ENCODE measurements at regions not wholly inside any gene's neighbourhood (a gene's known extent, or its start where the extent isn't known, plus 50 kb on each side); places are given as distances from the start of the nearest gene placed in this dataset.

DNA sequence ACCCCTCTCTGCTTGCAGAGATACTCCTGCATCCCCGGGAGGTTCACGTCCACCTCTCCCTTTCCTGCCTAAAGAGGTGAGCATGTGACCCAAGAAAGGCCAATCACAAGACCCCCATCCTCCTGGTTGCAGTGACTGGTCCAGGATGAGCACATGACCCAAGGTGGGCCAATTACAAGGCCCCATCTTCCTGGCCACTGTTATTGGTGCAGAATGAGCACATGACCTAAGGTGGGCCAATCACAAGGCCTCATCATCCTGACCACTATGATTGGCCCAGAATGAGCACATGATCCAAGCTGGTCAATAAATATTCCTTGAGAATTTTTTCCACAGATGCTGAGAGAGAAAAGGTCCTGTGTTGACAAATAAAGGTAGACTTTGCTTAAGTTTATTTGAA is 350.7 kb downstream of the EFNB2 start:
- TF ChIP-seq FOXM1 (IDR thresholded peaks at IDR 0.05; ENCODE audit: borderline replicate concordance, low read depth) (no peak), EGR1 (IDR thresholded peaks at IDR 0.05) (no peak), TAF1 (IDR thresholded peaks at IDR 0.05; ENCODE audit: low read depth) (no peak), TEAD4 (IDR thresholded peaks at IDR 0.05) (no peak)
- TF ChIP-seq, protein P1, sequence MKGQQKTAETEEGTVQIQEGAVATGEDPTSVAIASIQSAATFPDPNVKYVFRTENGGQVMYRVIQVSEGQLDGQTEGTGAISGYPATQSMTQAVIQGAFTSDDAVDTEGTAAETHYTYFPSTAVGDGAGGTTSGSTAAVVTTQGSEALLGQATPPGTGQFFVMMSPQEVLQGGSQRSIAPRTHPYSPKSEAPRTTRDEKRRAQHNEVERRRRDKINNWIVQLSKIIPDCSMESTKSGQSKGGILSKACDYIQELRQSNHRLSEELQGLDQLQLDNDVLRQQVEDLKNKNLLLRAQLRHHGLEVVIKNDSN (IDR thresholded peaks at IDR 0.05), result peak; percentile 38; the same call in 1 of the 2 replicates

DNA sequence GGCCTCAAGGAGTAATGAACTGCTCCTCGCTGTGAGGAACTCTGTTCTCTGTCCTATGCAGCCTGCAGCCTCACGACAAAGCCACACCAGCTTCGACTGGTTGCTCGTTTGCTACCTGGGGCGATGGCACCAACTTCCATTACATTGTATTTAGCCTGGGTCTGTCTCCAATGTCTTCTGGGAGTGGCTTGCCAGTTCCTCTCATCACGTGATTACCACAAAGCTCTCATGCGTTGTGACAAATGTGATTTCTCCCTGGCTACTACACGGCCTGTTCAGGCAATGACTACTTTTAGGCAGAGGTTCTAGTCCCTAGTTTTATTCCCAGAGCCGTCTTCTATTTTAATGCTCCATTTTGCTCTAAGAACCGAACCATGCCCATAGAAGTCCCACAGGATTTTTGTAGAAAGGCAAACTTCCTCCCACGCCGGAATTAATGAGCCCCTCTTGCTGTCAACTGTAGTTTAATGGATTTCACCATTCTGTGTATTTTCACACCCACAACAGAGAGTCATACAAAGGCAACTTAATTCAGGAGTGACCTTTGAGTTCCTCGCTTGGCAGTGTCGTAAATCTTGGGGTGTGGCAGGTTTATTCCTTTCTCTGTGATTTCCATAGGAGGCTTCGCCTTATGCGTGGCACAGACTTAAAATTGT is 351.9 kb downstream of the EFNB2 start:
- TF ChIP-seq, protein P2, sequence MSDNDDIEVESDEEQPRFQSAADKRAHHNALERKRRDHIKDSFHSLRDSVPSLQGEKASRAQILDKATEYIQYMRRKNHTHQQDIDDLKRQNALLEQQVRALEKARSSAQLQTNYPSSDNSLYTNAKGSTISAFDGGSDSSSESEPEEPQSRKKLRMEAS (IDR thresholded peaks at IDR 0.05), result no peak
- TF ChIP-seq, protein P3, sequence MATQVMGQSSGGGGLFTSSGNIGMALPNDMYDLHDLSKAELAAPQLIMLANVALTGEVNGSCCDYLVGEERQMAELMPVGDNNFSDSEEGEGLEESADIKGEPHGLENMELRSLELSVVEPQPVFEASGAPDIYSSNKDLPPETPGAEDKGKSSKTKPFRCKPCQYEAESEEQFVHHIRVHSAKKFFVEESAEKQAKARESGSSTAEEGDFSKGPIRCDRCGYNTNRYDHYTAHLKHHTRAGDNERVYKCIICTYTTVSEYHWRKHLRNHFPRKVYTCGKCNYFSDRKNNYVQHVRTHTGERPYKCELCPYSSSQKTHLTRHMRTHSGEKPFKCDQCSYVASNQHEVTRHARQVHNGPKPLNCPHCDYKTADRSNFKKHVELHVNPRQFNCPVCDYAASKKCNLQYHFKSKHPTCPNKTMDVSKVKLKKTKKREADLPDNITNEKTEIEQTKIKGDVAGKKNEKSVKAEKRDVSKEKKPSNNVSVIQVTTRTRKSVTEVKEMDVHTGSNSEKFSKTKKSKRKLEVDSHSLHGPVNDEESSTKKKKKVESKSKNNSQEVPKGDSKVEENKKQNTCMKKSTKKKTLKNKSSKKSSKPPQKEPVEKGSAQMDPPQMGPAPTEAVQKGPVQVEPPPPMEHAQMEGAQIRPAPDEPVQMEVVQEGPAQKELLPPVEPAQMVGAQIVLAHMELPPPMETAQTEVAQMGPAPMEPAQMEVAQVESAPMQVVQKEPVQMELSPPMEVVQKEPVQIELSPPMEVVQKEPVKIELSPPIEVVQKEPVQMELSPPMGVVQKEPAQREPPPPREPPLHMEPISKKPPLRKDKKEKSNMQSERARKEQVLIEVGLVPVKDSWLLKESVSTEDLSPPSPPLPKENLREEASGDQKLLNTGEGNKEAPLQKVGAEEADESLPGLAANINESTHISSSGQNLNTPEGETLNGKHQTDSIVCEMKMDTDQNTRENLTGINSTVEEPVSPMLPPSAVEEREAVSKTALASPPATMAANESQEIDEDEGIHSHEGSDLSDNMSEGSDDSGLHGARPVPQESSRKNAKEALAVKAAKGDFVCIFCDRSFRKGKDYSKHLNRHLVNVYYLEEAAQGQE (IDR thresholded peaks at IDR 0.05; ENCODE audit: low read depth), result no peak
- TF ChIP-seq TAF1 (IDR thresholded peaks at IDR 0.05; ENCODE audit: low read depth) (no peak), RAD21 (IDR thresholded peaks at IDR 0.05; ENCODE audit: low read depth) (no peak), ZBTB7A (IDR thresholded peaks at IDR 0.05; ENCODE audit: low read depth) (no peak), NFIC (IDR thresholded peaks at IDR 0.05) (no peak), YY1 (IDR thresholded peaks at IDR 0.05; ENCODE audit: low read depth) (no peak), CEBPB (IDR thresholded peaks at IDR 0.05) (no peak), TEAD4 (IDR thresholded peaks at IDR 0.05) (no peak), CREB1 (IDR thresholded peaks at IDR 0.05; ENCODE audit: low read depth) (no peak), FOXM1 (IDR thresholded peaks at IDR 0.05; ENCODE audit: borderline replicate concordance, low read depth) (no peak), EGR1 (IDR thresholded peaks at IDR 0.05) (no peak)
- TF ChIP-seq, protein P1 (IDR thresholded peaks at IDR 0.05), result no peak

DNA sequence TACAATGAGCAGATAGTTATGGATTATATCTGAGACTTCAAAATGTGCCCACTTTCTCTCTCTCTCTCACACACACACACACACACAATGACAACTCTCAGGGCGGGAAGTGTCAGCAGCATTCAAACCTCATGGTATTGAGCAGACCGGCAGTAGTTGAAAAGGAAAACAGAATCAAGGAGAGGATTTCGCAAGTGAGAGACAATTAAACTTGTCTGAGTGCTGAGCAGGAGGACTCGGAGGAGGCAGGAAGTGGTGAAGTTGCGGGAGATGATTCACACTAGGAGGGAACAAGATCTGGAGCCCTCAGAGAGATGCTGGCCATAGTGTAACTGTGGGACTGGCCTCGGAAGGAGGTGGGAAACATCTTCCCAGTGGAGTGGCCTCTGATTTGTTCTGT is 353.1 kb downstream of the EFNB2 start:
- TF ChIP-seq, protein P2 (IDR thresholded peaks at IDR 0.05), result no peak
- TF ChIP-seq CREB1 (IDR thresholded peaks at IDR 0.05; ENCODE audit: low read depth) (no peak), YY1 (IDR thresholded peaks at IDR 0.05; ENCODE audit: low read depth) (no peak), EP300 (IDR thresholded peaks at IDR 0.05; ENCODE audit: borderline replicate concordance) (no peak), CEBPB (IDR thresholded peaks at IDR 0.05) (no peak), FOXM1 (IDR thresholded peaks at IDR 0.05; ENCODE audit: borderline replicate concordance, low read depth) (no peak), ZBTB7A (IDR thresholded peaks at IDR 0.05; ENCODE audit: low read depth) (no peak), RAD21 (IDR thresholded peaks at IDR 0.05; ENCODE audit: low read depth) (no peak), TAF1 (IDR thresholded peaks at IDR 0.05; ENCODE audit: low read depth) (no peak), TEAD4 (IDR thresholded peaks at IDR 0.05) (no peak), EGR1 (IDR thresholded peaks at IDR 0.05) (no peak), TCF12 (IDR thresholded peaks at IDR 0.05; ENCODE audit: low read depth) (no peak), NFIC (IDR thresholded peaks at IDR 0.05) (no peak)
- TF ChIP-seq, protein P3 (IDR thresholded peaks at IDR 0.05; ENCODE audit: low read depth), result no peak
- TF ChIP-seq, protein P1 (IDR thresholded peaks at IDR 0.05), result no peak

DNA sequence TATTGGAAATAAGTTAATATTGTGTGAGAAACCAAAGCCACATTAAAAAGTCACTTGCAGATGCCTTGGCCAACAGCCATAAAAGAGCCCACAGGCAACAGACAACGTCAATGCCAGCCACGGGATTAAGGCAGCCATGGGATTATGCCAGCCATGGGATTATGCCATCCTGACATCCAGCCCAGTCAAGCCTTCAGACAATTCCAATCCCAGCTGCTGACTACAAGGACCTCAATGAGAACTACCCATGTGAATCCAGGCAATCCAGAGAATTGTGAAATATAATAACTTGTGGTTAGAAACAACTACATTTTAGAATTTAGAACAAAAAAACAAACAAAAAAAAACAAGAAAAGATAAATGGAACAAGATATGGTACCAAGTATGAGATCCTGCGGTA is 356.6 kb downstream of the EFNB2 start:
- TF ChIP-seq TAF1 (IDR thresholded peaks at IDR 0.05; ENCODE audit: low read depth) (no peak), CEBPB (IDR thresholded peaks at IDR 0.05) (no peak), FOXM1 (IDR thresholded peaks at IDR 0.05; ENCODE audit: borderline replicate concordance, low read depth) (no peak), CREB1 (IDR thresholded peaks at IDR 0.05; ENCODE audit: low read depth) (no peak), TCF12 (IDR thresholded peaks at IDR 0.05; ENCODE audit: low read depth) (no peak), RAD21 (IDR thresholded peaks at IDR 0.05; ENCODE audit: low read depth) (no peak), TEAD4 (IDR thresholded peaks at IDR 0.05) (no peak), EP300 (IDR thresholded peaks at IDR 0.05; ENCODE audit: borderline replicate concordance) (no peak), EGR1 (IDR thresholded peaks at IDR 0.05) (no peak), YY1 (IDR thresholded peaks at IDR 0.05; ENCODE audit: low read depth) (no peak), ZBTB7A (IDR thresholded peaks at IDR 0.05; ENCODE audit: low read depth) (no peak), NFIC (IDR thresholded peaks at IDR 0.05) (no peak)
- TF ChIP-seq, protein P2 (IDR thresholded peaks at IDR 0.05), result no peak
- TF ChIP-seq, protein P1 (IDR thresholded peaks at IDR 0.05), result no peak
- TF ChIP-seq, protein P3 (IDR thresholded peaks at IDR 0.05; ENCODE audit: low read depth), result no peak
